GM23248 (cell line): ENCODE measurements at regions not wholly inside any gene's neighbourhood (a gene's known extent, or its start where the extent isn't known, plus 50 kb on each side); places are given as distances from the start of the nearest gene placed in this dataset.

Experiments
- EZH2 ChIP-seq: fragments of 200-600 bp; sonication (generic); IDR thresholded peaks from 2 replicates; pipeline ENCODE4 v1.6.1; 2018; ENCODE audit warnings: antibody characterized with exemption, mild to moderate bottlenecking; ENCODE audit not compliant: insufficient read depth, poor library complexity, severe bottlenecking
- EZH2phosphoT487 ChIP-seq: fragments of 200-600 bp; sonication (generic); IDR thresholded peaks from 2 replicates; pipeline ENCODE4 v1.6.1; 2018; ENCODE audit warnings: antibody characterized with exemption, moderate library complexity, mild to moderate bottlenecking, low read depth; ENCODE audit not compliant: insufficient read depth

GRCh38 chr22:27674261-27674923 is 127.2 kb downstream of the MN1 start:
- TF ChIP-seq EZH2 (no peak), EZH2phosphoT487 (no peak)
